ENCODE measurements at regions not wholly inside any gene's neighbourhood (a gene's known extent, or its start where the extent isn't known, plus 50 kb on each side); places are given as distances from the start of the nearest gene placed in this dataset.

- Mint-ChIP-seq H3K9me3 (ENCODE audit: low read depth) (no peaks in the 10 kb centered on the region), H3K27me3 (ENCODE audit: low read depth) (peaks cover 6% of the 10 kb centered on the region), H3K4me1 (ENCODE audit: low read depth) (peaks cover 14% of the 10 kb centered on the region), H3K36me3 (ENCODE audit: low read depth) (no peaks in the 10 kb centered on the region), H3K27ac (ENCODE audit: unreplicated experiment) (no peak overlapping the region), H3K4me3 (ENCODE audit: unreplicated experiment) (no peak overlapping the region)
- TF ChIP-seq CTCF (IDR thresholded peaks at IDR 0.05), result no peak
- DNase-seq (ENCODE audit: low spot score), result no peak
Observed at GRCh38 chr5:118529361-118530144, 458.8 kb downstream of the DTWD2 start.

GRCh38 chr5:118522626-118523025, 465.7 kb downstream of the DTWD2 start:
- H3K36me3 Mint-ChIP-seq (ENCODE audit: low read depth), result no peaks in the 10 kb centered on the region

GRCh38 chr5:118520771-118521415, 467.5 kb downstream of the DTWD2 start:
- H3K36me3 Mint-ChIP-seq (ENCODE audit: low read depth), result no peaks in the 10 kb centered on the region
- H3K27me3 Mint-ChIP-seq (ENCODE audit: low read depth), result no peaks in the 10 kb centered on the region
- peaks cover 7% of the 10 kb centered on the region for H3K9me3 Mint-ChIP-seq (ENCODE audit: low read depth)
- no peak for DNase-seq (ENCODE audit: low spot score)
- peaks cover 18% of the 10 kb centered on the region for H3K4me1 Mint-ChIP-seq (ENCODE audit: low read depth)
- no peak overlapping the region for H3K27ac Mint-ChIP-seq (ENCODE audit: unreplicated experiment)
- TF ChIP-seq CTCF (IDR thresholded peaks at IDR 0.05), result no peak
- H3K4me3 Mint-ChIP-seq (ENCODE audit: unreplicated experiment), result no peak overlapping the region

More at GRCh38 chr5:118522626-118523025, 465.7 kb downstream of the DTWD2 start:
- H3K9me3 Mint-ChIP-seq (ENCODE audit: low read depth), result peaks cover under 1% of the 10 kb centered on the region
- no peak overlapping the region for H3K27ac Mint-ChIP-seq (ENCODE audit: unreplicated experiment)
- H3K27me3 Mint-ChIP-seq (ENCODE audit: low read depth), result peaks cover 1% of the 10 kb centered on the region
- no peak overlapping the region for H3K4me3 Mint-ChIP-seq (ENCODE audit: unreplicated experiment)
- peaks cover 23% of the 10 kb centered on the region for H3K4me1 Mint-ChIP-seq (ENCODE audit: low read depth)
- no peak for TF ChIP-seq CTCF (IDR thresholded peaks at IDR 0.05)
- DNase-seq (ENCODE audit: low spot score), result no peak

- Mint-ChIP-seq H3K27ac (ENCODE audit: unreplicated experiment) (no peak overlapping the region), H3K9me3 (ENCODE audit: low read depth) (peaks cover 7% of the 10 kb centered on the region), H3K4me1 (ENCODE audit: low read depth) (peaks cover 18% of the 10 kb centered on the region), H3K27me3 (ENCODE audit: low read depth) (no peaks in the 10 kb centered on the region), H3K36me3 (ENCODE audit: low read depth) (no peaks in the 10 kb centered on the region), H3K4me3 (ENCODE audit: unreplicated experiment) (no peak overlapping the region)
- TF ChIP-seq CTCF (IDR thresholded peaks at IDR 0.05), result no peak
- no peak for DNase-seq (ENCODE audit: low spot score)
Observed at GRCh38 chr5:118519466-118519865, 468.9 kb downstream of the DTWD2 start.

DNA sequence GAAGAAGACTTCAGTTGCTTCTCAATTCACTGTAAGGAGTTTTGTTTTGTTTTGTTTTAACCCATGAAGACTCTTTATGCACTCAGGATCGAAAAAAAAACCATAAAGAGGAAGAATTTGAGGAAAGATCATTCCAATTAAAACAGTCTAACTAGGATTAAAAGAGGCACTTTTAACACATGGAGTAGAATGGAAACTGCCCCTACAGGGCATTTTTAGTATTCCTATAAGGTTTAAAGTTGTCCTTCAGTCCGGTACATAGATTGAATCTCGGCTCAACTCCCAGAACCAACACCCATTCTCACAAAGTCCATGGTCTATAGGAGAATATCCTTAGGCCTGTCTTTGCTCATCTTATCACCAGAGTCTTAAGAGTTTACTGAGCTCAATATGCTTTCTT, 469.6 kb downstream of the DTWD2 start:
- H3K9me3 Mint-ChIP-seq (ENCODE audit: low read depth), result peaks cover 7% of the 10 kb centered on the region
- H3K36me3 Mint-ChIP-seq (ENCODE audit: low read depth), result no peaks in the 10 kb centered on the region

More for the DNA sequence above, 469.6 kb downstream of the DTWD2 start:
- no peak for TF ChIP-seq CTCF (IDR thresholded peaks at IDR 0.05)
- Mint-ChIP-seq H3K27ac (ENCODE audit: unreplicated experiment) (no peak overlapping the region), H3K27me3 (ENCODE audit: low read depth) (no peaks in the 10 kb centered on the region), H3K4me1 (ENCODE audit: low read depth) (peaks cover 17% of the 10 kb centered on the region), H3K4me3 (ENCODE audit: unreplicated experiment) (no peak overlapping the region)
- DNase-seq (ENCODE audit: low spot score), result no peak
